ENCODE measurements at regions not wholly inside any gene's neighbourhood (a gene's known extent, or its start where the extent isn't known, plus 50 kb on each side); places are given as distances from the start of the nearest gene placed in this dataset.

- ChIA-PET CTCF (ENCODE audit: low intra/inter-chr PET ratio, low total read pairs) (no interaction called here), POLR2A (no interaction called here)
- no peaks in the 10 kb centered on the region for H3K79me2 ChIP-seq (ENCODE audit: insufficient read depth, low read length)
- H3K4me1 ChIP-seq (ENCODE audit: insufficient read depth, low read length): no peaks in the 10 kb centered on the region
- ATAC-seq (no peak), FAIRE-seq (no peak), DNase-seq (ENCODE audit: low spot score) (no peak)
- no TSS peak for BruUV-seq (replicated peaks)
- no peak overlapping the region for H3K9ac ChIP-seq (ENCODE audit: insufficient read depth, low read depth, low read length)
- H3K27me3 ChIP-seq (ENCODE audit: control insufficient read depth in 1 of 2, insufficient read depth in 2 of 2, low read length in 2 of 2): no peaks in the 10 kb centered on the region; a peak in 1 of 5 replicates
- in situ Hi-C loops (cut with HindIII; ENCODE audit: extremely low pct_ligation_motif_present, low pct_unique_long_range_greater_than_20kb): no loop called here
- no peaks in the 10 kb centered on the region for H3K36me3 ChIP-seq (replicated peaks in 1 of 2; ENCODE audit: control insufficient read depth in 1 of 2, insufficient read depth in 2 of 2, low read length in 2 of 2)
- WGBS (ENCODE audit: low lambda C conversion rate): 37% methylated on average over 14 of the region's 14 CpGs
- no peaks in the 10 kb centered on the region for H3K9me3 ChIP-seq (ENCODE audit: low read length)
- no peak overlapping the region for H3K27ac ChIP-seq (ENCODE audit: extremely low read length, insufficient read depth, low read length)
- H3K4me2 ChIP-seq (ENCODE audit: low read depth, low read length): no peak overlapping the region
- H4K20me1 ChIP-seq (ENCODE audit: insufficient read depth, low read length): no peaks in the 10 kb centered on the region
- intact Hi-C loops (cut with micrococcal nuclease; ENCODE audit: unreplicated experiment): no loop called here
- H2AFZ ChIP-seq (ENCODE audit: low read length): no peak overlapping the region
- no peak overlapping the region for H3K4me3 ChIP-seq (replicated peaks in 1 of 3; ENCODE audit: insufficient read depth in 1 of 3, low read depth in 2 of 3, low read length in 3 of 3)
- TF ChIP-seq E2F1 (CRISPR knock-in tag; IDR thresholded peaks at IDR 0.05) (no peak), PAF1 (CRISPR knock-in tag; IDR thresholded peaks at IDR 0.05) (no peak), FOXK1 (CRISPR knock-in tag; IDR thresholded peaks at IDR 0.05; ENCODE audit: borderline replicate concordance, low read depth) (no peak), DBP (CRISPR knock-in tag; IDR thresholded peaks at IDR 0.05; ENCODE audit: not compliant biosample characterization) (no peak), TEAD3 (CRISPR knock-in tag; optimal IDR thresholded peaks at IDR 0.05; ENCODE audit: borderline replicate concordance) (no peak), SRF (IDR thresholded peaks at IDR 0.05; ENCODE audit: low read depth, low read length) (no peak), RAD21 (CRISPR knock-in tag; IDR thresholded peaks at IDR 0.05) (no peak), WIZ (CRISPR knock-in tag; IDR thresholded peaks at IDR 0.05) (no peak), BRCA1 (CRISPR knock-in tag; IDR thresholded peaks at IDR 0.05) (no peak), ZBTB4 (CRISPR knock-in tag; IDR thresholded peaks at IDR 0.05; ENCODE audit: borderline replicate concordance) (no peak), ZNF781 (CRISPR knock-in tag; IDR thresholded peaks at IDR 0.05; ENCODE audit: borderline replicate concordance, not compliant biosample characterization) (no peak), ZNF337 (CRISPR knock-in tag; IDR thresholded peaks at IDR 0.05; ENCODE audit: borderline replicate concordance, low read depth) (no peak), ZFP36L2 (CRISPR knock-in tag; IDR thresholded peaks at IDR 0.05) (no peak), HNF1B (CRISPR knock-in tag; IDR thresholded peaks at IDR 0.05) (no peak), AGO1 (IDR thresholded peaks at IDR 0.05; ENCODE audit: low read depth, low read length, poor library complexity, severe bottlenecking) (no peak), POLR2AphosphoS2 (IDR thresholded peaks at IDR 0.05; ENCODE audit: low read depth, low read length) (no peak)
Measured at GRCh38 chr5:68746643-68747420, 347.0 kb upstream of the SLC30A5 start.

Measured in HepG2 (cell line).